ENCODE measurements at regions not wholly inside any gene's neighbourhood (a gene's known extent, or its start where the extent isn't known, plus 50 kb on each side); places are given as distances from the start of the nearest gene placed in this dataset.

DNA sequence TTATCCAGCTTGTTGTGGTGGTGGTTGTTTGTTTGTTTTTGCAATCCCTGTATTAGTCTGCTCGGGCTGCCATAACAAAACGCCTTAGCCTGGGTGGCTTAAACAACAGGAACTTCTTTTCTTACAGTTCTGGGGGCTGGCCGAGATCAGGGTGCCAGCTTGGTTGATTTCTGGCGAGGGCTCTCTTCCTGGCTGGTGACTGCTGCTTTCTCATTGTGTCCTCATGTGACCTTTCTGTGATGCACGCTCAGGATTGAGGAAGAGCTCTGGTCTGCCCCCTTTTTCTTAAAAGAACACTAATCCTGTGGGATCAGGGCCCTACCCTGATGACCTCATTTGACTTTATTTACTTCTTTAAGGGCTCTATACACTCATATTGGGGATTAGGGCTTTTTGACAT, 107.1 kb upstream of the NRP1 start:
- Mint-ChIP-seq H3K4me1 (peaks cover 0 to 4% of the 10 kb centered on the region in 2 experiments; a peak in 2 of 4 replicates), H3K4me3 (no peak overlapping the region), H3K9me3 (no peaks in the 10 kb centered on the region), H3K36me3 (ENCODE audit: insufficient read depth in 1 of 3, low read depth in 3 of 3) (no peaks in the 10 kb centered on the region), H3K27ac (no peak overlapping the region; a peak in 1 of 7 replicates), H3K27me3 (ENCODE audit: low read depth) (no peaks in the 10 kb centered on the region; the same call in 1 of the 2 replicates)
- H2AK5ac ChIP-seq (ENCODE audit: insufficient read length, low read length), result no peak overlapping the region
- H3K9ac ChIP-seq (ENCODE audit: extremely low read depth, insufficient read length, low read length), result no peak overlapping the region
- H4K8ac ChIP-seq (replicated peaks; ENCODE audit: insufficient read length, low read depth, low read length), result no peak overlapping the region
- no peaks in the 10 kb centered on the region for H3K79me2 ChIP-seq (ENCODE audit: insufficient read depth, low read length)
- H3K4ac ChIP-seq (ENCODE audit: low read depth, low read length), result no peak overlapping the region
- no peaks in the 10 kb centered on the region for H3K79me1 ChIP-seq (ENCODE audit: insufficient read depth, low read depth, low read length, poor library complexity, severe bottlenecking)
- H3K9me3 ChIP-seq (ENCODE audit: control insufficient read depth, low read depth, low read length), result no peaks in the 10 kb centered on the region
- no peak overlapping the region for H3K14ac ChIP-seq (ENCODE audit: insufficient read depth, low read length)
- H3K27me3 ChIP-seq (ENCODE audit: insufficient read depth, low read length), result no peaks in the 10 kb centered on the region
- no peak for DNase-seq
- H3K4me2 ChIP-seq (ENCODE audit: insufficient read depth, insufficient read length, low read length), result no peak overlapping the region
- no peak overlapping the region for H3T11ph ChIP-seq (ENCODE audit: low read length)
- no peaks in the 10 kb centered on the region for H3K23me2 ChIP-seq (ENCODE audit: insufficient read length, low read depth, low read length, poor library complexity, severe bottlenecking)
- H3K23ac ChIP-seq (ENCODE audit: insufficient read length, low read depth, low read length), result no peak overlapping the region
- no peak overlapping the region for H4K5ac ChIP-seq (ENCODE audit: insufficient read length, low read depth, low read length)
- TF ChIP-seq, protein P1, sequence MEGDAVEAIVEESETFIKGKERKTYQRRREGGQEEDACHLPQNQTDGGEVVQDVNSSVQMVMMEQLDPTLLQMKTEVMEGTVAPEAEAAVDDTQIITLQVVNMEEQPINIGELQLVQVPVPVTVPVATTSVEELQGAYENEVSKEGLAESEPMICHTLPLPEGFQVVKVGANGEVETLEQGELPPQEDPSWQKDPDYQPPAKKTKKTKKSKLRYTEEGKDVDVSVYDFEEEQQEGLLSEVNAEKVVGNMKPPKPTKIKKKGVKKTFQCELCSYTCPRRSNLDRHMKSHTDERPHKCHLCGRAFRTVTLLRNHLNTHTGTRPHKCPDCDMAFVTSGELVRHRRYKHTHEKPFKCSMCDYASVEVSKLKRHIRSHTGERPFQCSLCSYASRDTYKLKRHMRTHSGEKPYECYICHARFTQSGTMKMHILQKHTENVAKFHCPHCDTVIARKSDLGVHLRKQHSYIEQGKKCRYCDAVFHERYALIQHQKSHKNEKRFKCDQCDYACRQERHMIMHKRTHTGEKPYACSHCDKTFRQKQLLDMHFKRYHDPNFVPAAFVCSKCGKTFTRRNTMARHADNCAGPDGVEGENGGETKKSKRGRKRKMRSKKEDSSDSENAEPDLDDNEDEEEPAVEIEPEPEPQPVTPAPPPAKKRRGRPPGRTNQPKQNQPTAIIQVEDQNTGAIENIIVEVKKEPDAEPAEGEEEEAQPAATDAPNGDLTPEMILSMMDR (conservative IDR thresholded peaks at IDR 0.05), result no peak
- H2BK12ac ChIP-seq (ENCODE audit: insufficient read length, low read depth, low read length), result no peak overlapping the region
- no peak overlapping the region for H2AFZ ChIP-seq (ENCODE audit: low read length)
- H2BK20ac ChIP-seq (ENCODE audit: low read depth, low read length, poor library complexity, severe bottlenecking), result no peak overlapping the region
- WGBS (ENCODE audit: extremely low coverage, insufficient read length, low lambda C conversion rate), result no CpG with 5 or more reads among the region's 5 CpGs
- H4K20me1 ChIP-seq (ENCODE audit: control insufficient read depth, insufficient read depth, insufficient read length), result no peaks in the 10 kb centered on the region
- H3K4me1 ChIP-seq (ENCODE audit: insufficient read depth, low read length), result no peaks in the 10 kb centered on the region
- H3K27ac ChIP-seq (ENCODE audit: insufficient read length, low read depth, low read length), result no peak overlapping the region
- no peak overlapping the region for H4K91ac ChIP-seq (ENCODE audit: insufficient read length, low read depth, low read length)
- no peak overlapping the region for H2BK15ac ChIP-seq (ENCODE audit: low read depth, low read length)
- H3K18ac ChIP-seq (ENCODE audit: insufficient read length, low read depth, low read length), result no peak overlapping the region
- no peak overlapping the region for H2BK120ac ChIP-seq (ENCODE audit: low read depth, low read length, poor library complexity, severe bottlenecking)
- H3K56ac ChIP-seq (ENCODE audit: insufficient read length, low read depth, low read length), result no peak overlapping the region
- no peak overlapping the region for H2BK5ac ChIP-seq (ENCODE audit: insufficient read length, low read length)

Data from H9 (cell line).